Calu3 (cell line): ENCODE measurements at regions not wholly inside any gene's neighbourhood (a gene's known extent, or its start where the extent isn't known, plus 50 kb on each side); places are given as distances from the start of the nearest gene placed in this dataset.
A peak's percentile ranks its signal among the peaks of the same experiment; 100 is the strongest.

Experiments
- BruUV-seq: library from RNA; stranded (reverse); fragments of 400-500 nt; replicated peaks from 2 replicates; lab custom pipeline; 2021; lab: Mats Ljungman, UMichigan
- CTCF ChIA-PET: fragments of 300-600 bp; sonication (Branson Sonifier 250); formaldehyde crosslinking; loops from one replicate; lab custom pipeline; 2022; ENCODE audit warnings: antibody characterized with exemption; lab: Charles Lee
- DNase-seq: peaks from one replicate; pipeline ENCODE4 v3.0.0; 2022
- H3K27ac Mint-ChIP-seq: one replicate; pipeline ENCODE4 v1.8.0; 2022; ENCODE audit warnings: mixed read lengths; ENCODE audit not compliant: unreplicated experiment
- H3K27me3 Mint-ChIP-seq: one replicate; pipeline ENCODE4 v1.8.0; 2022; ENCODE audit warnings: mixed read lengths; ENCODE audit not compliant: unreplicated experiment
- H3K36me3 Mint-ChIP-seq: one replicate; pipeline ENCODE4 v1.8.0; 2022; ENCODE audit warnings: mild to moderate bottlenecking, moderate library complexity, mixed read lengths; ENCODE audit not compliant: insufficient read depth, unreplicated experiment
- H3K4me1 Mint-ChIP-seq: one replicate; pipeline ENCODE4 v1.8.0; 2022; ENCODE audit warnings: mild to moderate bottlenecking, low read depth, mixed read lengths; ENCODE audit not compliant: unreplicated experiment
- H3K4me3 Mint-ChIP-seq: one replicate; pipeline ENCODE4 v1.8.0; 2022; ENCODE audit warnings: mild to moderate bottlenecking, low read depth, moderate library complexity, mixed read lengths; ENCODE audit not compliant: unreplicated experiment
- H3K9me3 Mint-ChIP-seq: one replicate; pipeline ENCODE4 v1.8.0; 2022; ENCODE audit warnings: low read depth, mixed read lengths; ENCODE audit not compliant: unreplicated experiment
- CTCF ChIP-seq: fragments of 200-600 bp; IDR thresholded peaks from one replicate; pipeline ENCODE4 v1.8.0; 2022; ENCODE audit warnings: antibody characterized with exemption; ENCODE audit not compliant: unreplicated experiment
- intact Hi-C: fragments of 100-400 bp; cut with micrococcal nuclease; formaldehyde crosslinking; loops from one replicate; pipeline ENCODE4 v1.10.0; 2022; ENCODE audit not compliant: unreplicated experiment

GRCh38 chr1:213324859-213325258, 273.8 kb downstream of the RPS6KC1 start:
- Mint-ChIP-seq H3K36me3 (peaks cover 8% of the 10 kb centered on the region), H3K4me3 (no peak overlapping the region), H3K27me3 (no peaks in the 10 kb centered on the region), H3K27ac (no peak overlapping the region), H3K4me1 (peaks cover 21% of the 10 kb centered on the region), H3K9me3 (peaks cover 3% of the 10 kb centered on the region)
- intact Hi-C loops: no loop called here
- CTCF ChIA-PET: no interaction called here
- no peak for TF ChIP-seq CTCF
- BruUV-seq: no TSS peak
- DNase-seq: no peak

GRCh38 chr1:213325482-213325881, 274.4 kb downstream of the RPS6KC1 start:
- no peak for TF ChIP-seq CTCF
- no peak for DNase-seq
- Mint-ChIP-seq H3K36me3 (peaks cover 8% of the 10 kb centered on the region), H3K9me3 (peaks cover 3% of the 10 kb centered on the region), H3K27ac (no peak overlapping the region), H3K4me1 (peaks cover 21% of the 10 kb centered on the region), H3K27me3 (no peaks in the 10 kb centered on the region), H3K4me3 (no peak overlapping the region)
- intact Hi-C loops: no loop called here
- BruUV-seq: no TSS peak
- CTCF ChIA-PET: no interaction called here

GRCh38 chr1:213326281-213327016, 275.4 kb downstream of the RPS6KC1 start:
- H3K27ac Mint-ChIP-seq: peak overlapping the region; percentile 79
- H3K27me3 Mint-ChIP-seq: no peaks in the 10 kb centered on the region

GRCh38 chr1:213327017-213327667, 276.1 kb downstream of the RPS6KC1 start:
- H3K4me1 Mint-ChIP-seq: peaks cover 21% of the 10 kb centered on the region
- peaks cover 8% of the 10 kb centered on the region for H3K36me3 Mint-ChIP-seq
- peak overlapping the region; percentile 79 for H3K27ac Mint-ChIP-seq
- CTCF ChIA-PET: interaction anchor here (1.2 kb wide), 1 partner anchor 34 kb away, joined by 9 read pairs; no protein-coding TSS in a partner anchor
- H3K4me3 Mint-ChIP-seq: peak overlapping the region; percentile 32
- intact Hi-C loops: no loop called here
- TF ChIP-seq CTCF: no peak
- no peaks in the 10 kb centered on the region for H3K9me3 Mint-ChIP-seq
- no peaks in the 10 kb centered on the region for H3K27me3 Mint-ChIP-seq
- peak; percentile 58 for DNase-seq
- no TSS peak for BruUV-seq

More at GRCh38 chr1:213326281-213327016, 275.4 kb downstream of the RPS6KC1 start:
- H3K4me1 Mint-ChIP-seq: peaks cover 21% of the 10 kb centered on the region
- no peak for DNase-seq
- CTCF ChIA-PET: interaction anchor here (1.2 kb wide), 1 partner anchor 34 kb away, joined by 9 read pairs; no protein-coding TSS in a partner anchor
- H3K4me3 Mint-ChIP-seq: peak overlapping the region; percentile 32
- intact Hi-C loops: no loop called here
- H3K36me3 Mint-ChIP-seq: peaks cover 8% of the 10 kb centered on the region
- no peak for TF ChIP-seq CTCF
- no TSS peak for BruUV-seq
- H3K9me3 Mint-ChIP-seq: peaks cover 3% of the 10 kb centered on the region
